ENCODE measurements at regions not wholly inside any gene's neighbourhood (a gene's known extent, or its start where the extent isn't known, plus 50 kb on each side); places are given as distances from the start of the nearest gene placed in this dataset.
"Not testable (repeated sequence)": the region's sequence is repeated elsewhere in the genome, so short reads cannot be mapped to it uniquely, and the experiment has no call there.

GRCh38 chr2:49309461-49309860 is 155.1 kb upstream of the FSHR start:
- H3K4me1 Mint-ChIP-seq, result no peaks in the 10 kb centered on the region
- peaks cover 5% of the 10 kb centered on the region for H3K9me3 Mint-ChIP-seq
- no peak overlapping the region for H3K27ac Mint-ChIP-seq (ENCODE audit: unreplicated experiment)
- H3K4me3 Mint-ChIP-seq, result no peak overlapping the region
- DNase-seq (ENCODE audit: low read depth, low spot score), result no peak
- no peaks in the 10 kb centered on the region for H3K27me3 Mint-ChIP-seq (ENCODE audit: low read depth)
- TF ChIP-seq CTCF (conservative IDR thresholded peaks at IDR 0.05), result no peak
- no peaks in the 10 kb centered on the region for H3K36me3 Mint-ChIP-seq (ENCODE audit: low read depth)

- TF ChIP-seq CTCF (conservative IDR thresholded peaks at IDR 0.05), result no peak
- no peak for DNase-seq (ENCODE audit: low read depth, low spot score)
- H3K36me3 Mint-ChIP-seq (ENCODE audit: low read depth), result no peaks in the 10 kb centered on the region
- H3K27me3 Mint-ChIP-seq (ENCODE audit: low read depth), result peaks cover 3% of the 10 kb centered on the region
- H3K4me1 Mint-ChIP-seq, result no peaks in the 10 kb centered on the region
- H3K4me3 Mint-ChIP-seq, result no peak overlapping the region
- no peak overlapping the region for H3K27ac Mint-ChIP-seq (ENCODE audit: unreplicated experiment)
- H3K9me3 Mint-ChIP-seq, result peaks cover 7% of the 10 kb centered on the region
Measured at GRCh38 chr2:49306925-49307324, 152.6 kb upstream of the FSHR start.

GRCh38 chr2:49298693-49299092 is 144.4 kb upstream of the FSHR start:
- H3K4me3 Mint-ChIP-seq; H3K27ac Mint-ChIP-seq (ENCODE audit: unreplicated experiment); H3K27me3 Mint-ChIP-seq (ENCODE audit: low read depth); H3K4me1 Mint-ChIP-seq; DNase-seq (ENCODE audit: low read depth, low spot score); H3K36me3 Mint-ChIP-seq (ENCODE audit: low read depth); H3K9me3 Mint-ChIP-seq: not testable (repeated sequence)

DNA sequence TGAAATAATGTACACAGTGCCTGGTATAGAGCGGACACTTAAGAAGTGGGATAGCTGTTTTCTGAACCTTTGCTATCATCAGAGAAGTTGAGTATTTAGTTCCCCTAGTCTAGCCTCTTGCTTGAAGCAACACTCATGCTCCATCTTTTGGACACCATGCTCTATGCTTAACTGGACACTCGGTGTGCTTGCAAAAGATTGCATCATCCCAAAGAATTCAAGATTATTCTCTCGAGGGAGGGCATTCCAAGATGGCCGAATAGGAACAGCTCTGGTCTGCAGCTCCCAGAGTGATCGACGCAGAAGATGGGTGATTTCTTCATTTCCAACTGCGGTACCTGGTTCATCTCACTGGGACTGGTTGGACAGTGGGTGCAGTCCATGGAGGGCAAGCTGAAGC is 143.9 kb upstream of the FSHR start:
- Mint-ChIP-seq H3K27me3 (ENCODE audit: low read depth) (peaks cover 3% of the 10 kb centered on the region), H3K4me1 (no peaks in the 10 kb centered on the region), H3K27ac (ENCODE audit: unreplicated experiment) (peak overlapping the region; percentile 78), H3K36me3 (ENCODE audit: low read depth) (no peaks in the 10 kb centered on the region), H3K9me3 (peaks cover 7% of the 10 kb centered on the region), H3K4me3 (no peak overlapping the region)
- no peak for TF ChIP-seq CTCF (conservative IDR thresholded peaks at IDR 0.05)
- no peak for DNase-seq (ENCODE audit: low read depth, low spot score)

DNA sequence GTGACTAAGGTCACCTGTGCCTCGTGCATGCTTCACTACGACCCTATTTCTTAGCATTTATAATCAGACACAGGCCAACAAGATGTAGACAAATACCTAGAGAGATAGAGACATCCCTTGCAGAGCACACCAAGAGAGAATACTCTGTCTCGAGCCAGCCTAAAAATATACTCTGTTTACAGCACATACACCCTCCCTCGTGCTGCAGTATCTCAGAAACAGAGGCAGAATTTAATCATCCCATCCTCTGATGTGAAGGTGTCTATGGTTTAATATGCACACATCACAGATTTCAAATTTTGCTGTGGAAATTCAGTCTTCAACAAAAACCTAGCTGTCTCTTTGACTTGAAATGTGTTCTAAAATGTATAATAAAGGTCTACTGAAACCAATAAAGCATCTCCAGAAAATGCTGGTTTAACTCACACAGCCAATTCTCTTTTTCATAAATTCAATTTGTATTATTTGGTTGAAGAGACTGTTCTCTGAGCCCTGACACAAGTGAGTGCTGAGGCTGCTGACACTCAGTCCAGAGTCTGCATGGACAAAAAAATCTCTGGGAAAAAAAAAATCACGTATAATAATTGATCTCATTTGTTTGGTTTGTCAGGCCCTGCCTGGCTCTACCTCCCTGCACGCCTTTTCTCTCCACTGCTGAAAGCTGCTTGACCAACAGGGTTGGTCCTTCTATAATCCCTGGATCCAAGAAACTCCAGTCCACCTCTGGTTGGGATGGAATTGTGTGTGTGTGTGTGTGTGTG is 142.0 kb upstream of the FSHR start:
- Mint-ChIP-seq H3K4me1 (no peaks in the 10 kb centered on the region), H3K4me3 (no peak overlapping the region), H3K36me3 (ENCODE audit: low read depth) (no peaks in the 10 kb centered on the region), H3K27me3 (ENCODE audit: low read depth) (no peaks in the 10 kb centered on the region), H3K9me3 (peaks cover 5% of the 10 kb centered on the region), H3K27ac (ENCODE audit: unreplicated experiment) (no peak overlapping the region)
- TF ChIP-seq CTCF (conservative IDR thresholded peaks at IDR 0.05), result no peak
- DNase-seq (ENCODE audit: low read depth, low spot score), result no peak

DNA sequence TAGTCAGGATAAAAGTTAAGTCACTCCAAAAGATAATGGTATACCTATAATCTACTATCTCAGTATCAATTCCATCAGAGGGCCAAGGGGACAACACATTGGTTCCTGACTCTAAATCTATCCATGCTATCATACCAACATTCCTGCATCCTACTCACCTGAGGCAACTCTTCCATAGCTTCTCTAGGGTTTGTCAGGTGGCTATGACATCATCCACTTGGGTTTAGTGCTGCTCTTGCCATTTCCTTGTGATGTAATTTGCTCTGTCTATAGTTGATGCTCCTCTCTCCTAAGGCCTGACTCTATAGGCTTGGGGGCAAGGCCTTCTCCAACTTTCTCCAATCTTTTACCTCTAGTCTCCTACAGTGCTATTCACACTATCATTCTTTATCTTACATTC is 139.9 kb upstream of the FSHR start:
- Mint-ChIP-seq H3K4me3 (no peak overlapping the region), H3K27ac (ENCODE audit: unreplicated experiment) (no peak overlapping the region), H3K27me3 (ENCODE audit: low read depth) (no peaks in the 10 kb centered on the region), H3K4me1 (no peaks in the 10 kb centered on the region), H3K36me3 (ENCODE audit: low read depth) (no peaks in the 10 kb centered on the region), H3K9me3 (no peaks in the 10 kb centered on the region)
- no peak for TF ChIP-seq CTCF (conservative IDR thresholded peaks at IDR 0.05)
- no peak for DNase-seq (ENCODE audit: low read depth, low spot score)
